DND-41 (cell line): ENCODE measurements at regions not wholly inside any gene's neighbourhood (a gene's known extent, or its start where the extent isn't known, plus 50 kb on each side); places are given as distances from the start of the nearest gene placed in this dataset.

Source experiments
- CTCF ChIP-seq: IDR thresholded peaks from 2 replicates; pipeline ENCODE4 v1.5.1; 2012; ENCODE audit warnings: borderline replicate concordance, low read length, moderate library complexity, mild to moderate bottlenecking; ENCODE audit not compliant: poor library complexity, severe bottlenecking; ENCODE audit errors: extremely low read depth
- EZH2 ChIP-seq: IDR thresholded peaks from 3 replicates; pipeline ENCODE4 v1.6.1; 2012; ENCODE audit warnings: borderline replicate concordance, low read depth, mild to moderate bottlenecking, moderate library complexity, low read length, inconsistent platforms; ENCODE audit not compliant: severe bottlenecking

DNA sequence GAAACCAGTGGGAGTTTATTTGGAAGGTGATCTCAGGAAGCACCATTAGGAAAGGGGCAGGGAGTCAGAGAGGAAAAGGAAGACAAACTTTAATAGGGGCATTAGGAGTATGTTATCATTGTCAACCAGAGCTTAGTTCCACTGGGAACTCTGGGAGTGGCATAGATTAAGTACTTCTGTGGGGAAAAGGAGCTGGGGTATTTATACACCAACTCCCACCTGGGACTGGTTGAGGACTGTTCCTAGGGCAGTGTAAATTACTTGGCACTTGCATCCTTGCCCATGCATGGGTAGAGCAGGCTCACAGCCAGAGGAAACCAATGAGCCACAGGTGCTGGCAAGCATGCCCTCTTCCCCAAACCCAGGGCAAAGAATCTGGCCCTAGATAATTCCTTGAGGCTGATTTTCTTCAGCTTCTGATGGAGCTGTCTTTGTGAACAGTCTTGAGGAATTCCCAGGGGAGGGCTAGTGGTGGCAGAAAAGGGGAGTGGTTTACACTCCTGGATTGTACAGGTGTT, 541.2 kb downstream of the MIAT start:
- no peak for TF ChIP-seq CTCF
- no peak for TF ChIP-seq EZH2
